Prostate gland (tissue), 2 donors: ENCODE measurements at regions not wholly inside any gene's neighbourhood (a gene's known extent, or its start where the extent isn't known, plus 50 kb on each side); places are given as distances from the start of the nearest gene placed in this dataset.

Source experiments
- CTCF ChIP-seq, 4 experiments: fragments of 200-600 bp in 2 of 4; fragments of 450-650 bp in 2 of 4; sonication (generic) in 2 of 4; IDR thresholded peaks; 1 replicate in 3 of 4; 2 replicates in 1 of 4; pipeline ENCODE4 v1.5.1; 2016 to 2019; ENCODE audit warnings: antibody characterized with exemption in 4 of 4, mild to moderate bottlenecking in 2 of 4, moderate library complexity in 2 of 4
- POLR2A ChIP-seq: fragments of 450-650 bp; IDR thresholded peaks from one replicate; pipeline ENCODE4 v1.6.1; 2016; ENCODE audit warnings: antibody characterized with exemption, mild to moderate bottlenecking
- POLR2AphosphoS5 ChIP-seq: sonication (generic); formaldehyde crosslinking; IDR thresholded peaks from one replicate; pipeline ENCODE4 v1.6.1; 2017; ENCODE audit warnings: antibody characterized with exemption

GRCh38 chr2:175236930-175237329 lies 55.4 kb upstream of the ATP5MC3 start:
- no peak for TF ChIP-seq CTCF (IDR thresholded peaks at IDR 0.05)
- TF ChIP-seq POLR2A: no peak
- TF ChIP-seq POLR2AphosphoS5: no peak
